Endodermal cell (in vitro differentiated cells): ENCODE measurements at regions not wholly inside any gene's neighbourhood (a gene's known extent, or its start where the extent isn't known, plus 50 kb on each side); places are given as distances from the start of the nearest gene placed in this dataset.

Experiments
- DNase-seq: peaks from one replicate; pipeline ENCODE4 v3.0.0-alpha.2; 2017
- H3K27ac ChIP-seq: 2 replicates; pipeline ENCODE4 v1.5.1; 2013; ENCODE audit warnings: mild to moderate bottlenecking, low read depth, low read length, moderate library complexity
- H3K27me3 ChIP-seq: 2 replicates; pipeline ENCODE4 v1.6.1; 2013; ENCODE audit warnings: mild to moderate bottlenecking, low read length, moderate library complexity; ENCODE audit not compliant: insufficient read depth, control insufficient read depth, poor library complexity, severe bottlenecking
- H3K36me3 ChIP-seq: 2 replicates; pipeline ENCODE4 v1.7.0; 2013; ENCODE audit warnings: mild to moderate bottlenecking, low read length, moderate library complexity; ENCODE audit not compliant: control insufficient read depth, insufficient read depth
- H3K4me1 ChIP-seq: one replicate; pipeline ENCODE4 v1.7.0; 2013; ENCODE audit warnings: low read length; ENCODE audit not compliant: control insufficient read depth, insufficient read depth
- H3K4me3 ChIP-seq: 2 replicates; pipeline ENCODE4 v1.5.1; 2013; ENCODE audit warnings: mild to moderate bottlenecking, low read length, moderate library complexity
- H3K9ac ChIP-seq: 2 replicates; pipeline ENCODE4 v1.6.1; 2013; ENCODE audit warnings: mild to moderate bottlenecking, low read length, moderate library complexity; ENCODE audit not compliant: poor library complexity, severe bottlenecking; ENCODE audit errors: extremely low read depth
- H3K9me3 ChIP-seq: 2 replicates; pipeline ENCODE4 v1.6.1; 2013; ENCODE audit warnings: mild to moderate bottlenecking, low read length, moderate library complexity; ENCODE audit not compliant: control insufficient read depth
- H3K27ac Mint-ChIP-seq: 2 replicates; pipeline ENCODE4 v1.8.0; 2020; ENCODE audit warnings: mixed read lengths
- H3K27me3 Mint-ChIP-seq: 2 replicates; pipeline ENCODE4 v1.8.0; 2021; ENCODE audit warnings: mild to moderate bottlenecking, mixed read lengths; ENCODE audit not compliant: insufficient read depth
- H3K36me3 Mint-ChIP-seq: 2 replicates; pipeline ENCODE4 v1.8.0; 2020; ENCODE audit warnings: low read depth, mixed read lengths
- H3K4me1 Mint-ChIP-seq: 2 replicates; pipeline ENCODE4 v1.8.0; 2020; ENCODE audit warnings: mixed read lengths
- H3K4me3 Mint-ChIP-seq: 2 replicates; pipeline ENCODE4 v1.8.0; 2020; ENCODE audit warnings: mild to moderate bottlenecking, moderate library complexity, mixed read lengths
- H3K9me3 Mint-ChIP-seq: 2 replicates; pipeline ENCODE4 v1.8.0; 2020; ENCODE audit warnings: mild to moderate bottlenecking, mixed read lengths
- CTCF ChIP-seq: fragments of 200-600 bp; sonication (generic); conservative IDR thresholded peaks from 2 replicates; pipeline ENCODE4 v1.5.0; 2021; ENCODE audit warnings: antibody characterized with exemption, mild to moderate bottlenecking
- WGBS, 2 experiments: methylation state at CpG; one replicate each; pipeline versions ENCODE4 v1.1.5 to v1.1.7; 2013; ENCODE audit warnings: missing lambda C conversion rate in 2 of 2, mixed read lengths in 1 of 2; ENCODE audit not compliant: insufficient coverage in 1 of 2, insufficient read length in 1 of 2; 5-methylcytosine and 5-hydroxymethylcytosine counted together

DNA sequence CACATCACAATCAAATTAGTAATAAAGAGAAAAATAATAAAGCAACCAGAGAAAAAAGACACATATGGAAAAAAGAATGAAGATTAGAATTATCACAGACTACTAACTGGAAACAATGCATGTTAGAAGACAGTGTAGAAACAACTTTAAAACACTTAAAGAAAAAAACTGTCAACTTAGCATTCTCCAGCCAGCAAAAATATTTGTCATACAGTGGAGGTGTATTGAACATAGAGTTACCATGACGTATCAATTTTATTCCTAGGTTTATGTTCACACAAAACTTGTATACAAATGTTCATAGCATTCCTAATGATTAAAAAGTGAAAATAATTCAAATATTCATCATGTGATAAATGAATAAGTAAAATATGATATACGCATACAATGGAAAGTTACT, 61.5 kb upstream of the ADAM23 start:
- H3K27me3 Mint-ChIP-seq = no peaks in the 10 kb centered on the region
- Histone ChIP-seq H3K9ac (no peak overlapping the region), H3K4me3 (no peak overlapping the region), H3K36me3 (no peaks in the 10 kb centered on the region), H3K9me3 (peaks cover 17% of the 10 kb centered on the region), H3K27ac (no peak overlapping the region), H3K4me1 (no peaks in the 10 kb centered on the region), H3K27me3 (no peaks in the 10 kb centered on the region)
- WGBS, 2 experiments = 100% methylated on average over 1 to 2 of the region's 2 CpGs
- no peak for DNase-seq
- no peak overlapping the region for H3K4me3 Mint-ChIP-seq
- H3K4me1 Mint-ChIP-seq = no peaks in the 10 kb centered on the region
- H3K9me3 Mint-ChIP-seq = peaks cover 15% of the 10 kb centered on the region
- H3K27ac Mint-ChIP-seq = no peak overlapping the region
- no peak for TF ChIP-seq CTCF
- H3K36me3 Mint-ChIP-seq = no peaks in the 10 kb centered on the region

GRCh38 chr2:206383669-206384068, 59.7 kb upstream of the ADAM23 start:
- no peak for DNase-seq
- no peaks in the 10 kb centered on the region for H3K27me3 Mint-ChIP-seq
- H3K36me3 ChIP-seq = no peaks in the 10 kb centered on the region
- no peak overlapping the region for H3K9ac ChIP-seq
- no peak overlapping the region for H3K4me3 Mint-ChIP-seq
- no peak overlapping the region for H3K27ac Mint-ChIP-seq
- H3K9me3 ChIP-seq = peaks cover 21% of the 10 kb centered on the region
- no peaks in the 10 kb centered on the region for H3K36me3 Mint-ChIP-seq
- TF ChIP-seq CTCF = no peak
- no peak overlapping the region for H3K4me3 ChIP-seq
- H3K9me3 Mint-ChIP-seq = peaks cover 15% of the 10 kb centered on the region
- WGBS, 2 experiments = 40 to 43% methylated on average over 2 of the region's 2 CpGs
- H3K4me1 ChIP-seq = peaks cover 6% of the 10 kb centered on the region
- no peaks in the 10 kb centered on the region for H3K27me3 ChIP-seq
- H3K27ac ChIP-seq = no peak overlapping the region
- H3K4me1 Mint-ChIP-seq = peaks cover 3% of the 10 kb centered on the region

DNA sequence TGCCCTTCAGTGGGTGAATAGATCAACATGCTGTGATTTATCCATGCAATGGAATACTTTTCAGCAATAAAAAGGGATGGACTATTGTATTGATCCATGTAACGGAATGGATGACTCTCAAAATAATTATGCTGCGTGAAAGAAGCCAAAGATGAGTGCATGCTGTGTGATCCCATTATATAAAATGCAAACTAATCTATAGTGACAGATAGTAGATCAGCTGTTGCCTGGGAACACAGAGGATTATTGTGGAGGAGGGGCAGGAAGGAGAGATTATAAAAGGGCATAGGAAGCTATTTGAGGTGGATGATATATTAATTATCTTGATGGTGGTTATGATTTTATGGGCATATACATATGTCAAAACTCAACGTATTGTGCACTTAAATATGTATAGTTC, 55.5 kb upstream of the ADAM23 start:
- 49 to 50% methylated on average over 2 to 3 of the region's 3 CpGs for WGBS, 2 experiments

More for the DNA sequence above, 55.5 kb upstream of the ADAM23 start:
- Histone ChIP-seq H3K9me3 (peaks cover 28% of the 10 kb centered on the region), H3K27ac (no peak overlapping the region), H3K4me3 (no peak overlapping the region), H3K4me1 (peaks cover 6% of the 10 kb centered on the region), H3K27me3 (no peaks in the 10 kb centered on the region), H3K36me3 (no peaks in the 10 kb centered on the region), H3K9ac (no peak overlapping the region)
- peaks cover 3% of the 10 kb centered on the region for H3K4me1 Mint-ChIP-seq
- H3K27me3 Mint-ChIP-seq = no peaks in the 10 kb centered on the region
- no peak for DNase-seq
- H3K36me3 Mint-ChIP-seq = no peaks in the 10 kb centered on the region
- H3K4me3 Mint-ChIP-seq = no peak overlapping the region
- TF ChIP-seq CTCF = no peak
- no peak overlapping the region for H3K27ac Mint-ChIP-seq
- peaks cover 18% of the 10 kb centered on the region for H3K9me3 Mint-ChIP-seq
